HG03280 (cell line): ENCODE measurements at regions not wholly inside any gene's neighbourhood (a gene's known extent, or its start where the extent isn't known, plus 50 kb on each side); places are given as distances from the start of the nearest gene placed in this dataset.
"Not testable (repeated sequence)": the region's sequence is repeated elsewhere in the genome, so short reads cannot be mapped to it uniquely, and the experiment has no call there.

Source experiments
- ATAC-seq: cut with Tn5 transposase; IDR thresholded peaks from one replicate; pipeline ENCODE4 v1.9.1; 2021; ENCODE audit warnings: mild to moderate bottlenecking, moderate library complexity; ENCODE audit not compliant: unreplicated experiment

- no peak for ATAC-seq
These were observed 666.5 kb downstream of the FLRT2 start for GRCh38 chr14:86196471-86196870.

- no peak for ATAC-seq
These were observed 663.8 kb downstream of the FLRT2 start for GRCh38 chr14:86193756-86194155.

- no peak for ATAC-seq
These were observed 650.0 kb downstream of the FLRT2 start for GRCh38 chr14:86179980-86180379.

GRCh38 chr14:86168371-86168770 lies 638.4 kb downstream of the FLRT2 start:
- ATAC-seq = no peak

GRCh38 chr14:86166541-86166940 lies 636.6 kb downstream of the FLRT2 start:
- ATAC-seq = no peak

GRCh38 chr14:86153480-86153879 lies 623.5 kb downstream of the FLRT2 start:
- no peak for ATAC-seq

- ATAC-seq = no peak
These were observed 613.3 kb downstream of the FLRT2 start for GRCh38 chr14:86143248-86143647.

- ATAC-seq = no peak
These were observed 612.0 kb downstream of the FLRT2 start for GRCh38 chr14:86141966-86142365.

GRCh38 chr14:86129426-86129825 lies 599.5 kb downstream of the FLRT2 start:
- no peak for ATAC-seq

GRCh38 chr14:86124328-86124727 lies 594.4 kb downstream of the FLRT2 start:
- no peak for ATAC-seq

GRCh38 chr14:86115972-86116371 lies 586.0 kb downstream of the FLRT2 start:
- ATAC-seq = no peak

- not testable (repeated sequence) for ATAC-seq
These were observed 580.9 kb downstream of the FLRT2 start for GRCh38 chr14:86110871-86111270.

GRCh38 chr14:86104691-86105265 lies 574.8 kb downstream of the FLRT2 start:
- ATAC-seq = no peak

- no peak for ATAC-seq
These were observed 564.6 kb downstream of the FLRT2 start for GRCh38 chr14:86094512-86094911.

- ATAC-seq = no peak
These were observed 561.9 kb downstream of the FLRT2 start for GRCh38 chr14:86091811-86092210.

GRCh38 chr14:86088156-86088555 lies 558.2 kb downstream of the FLRT2 start:
- ATAC-seq = no peak

GRCh38 chr14:86087377-86087776 lies 557.4 kb downstream of the FLRT2 start:
- ATAC-seq = no peak

GRCh38 chr14:86086962-86087361 lies 557.0 kb downstream of the FLRT2 start:
- ATAC-seq = no peak

- ATAC-seq = no peak
These were observed 554.2 kb downstream of the FLRT2 start for GRCh38 chr14:86084097-86084496.

GRCh38 chr14:86083616-86084015 lies 553.7 kb downstream of the FLRT2 start:
- no peak for ATAC-seq

- no peak for ATAC-seq
These were observed 542.4 kb downstream of the FLRT2 start for GRCh38 chr14:86072116-86072894.

- ATAC-seq = no peak
These were observed 536.7 kb downstream of the FLRT2 start for GRCh38 chr14:86066651-86067050.

GRCh38 chr14:86065407-86065806 lies 535.5 kb downstream of the FLRT2 start:
- no peak for ATAC-seq
